ENCODE measurements at regions not wholly inside any gene's neighbourhood (a gene's known extent, or its start where the extent isn't known, plus 50 kb on each side); places are given as distances from the start of the nearest gene placed in this dataset.

- TF ChIP-seq CTCF (IDR thresholded peaks at IDR 0.05; ENCODE audit: insufficient read depth, low read length, poor library complexity, severe bottlenecking) (no peak), EZH2phosphoT487 (conservative IDR thresholded peaks at IDR 0.05; ENCODE audit: low read length) (no peak)
Observed at GRCh38 chr6:51386347-51386836, 567.7 kb downstream of the TFAP2B start.
